Natural killer cell treated with Interleukin-12 subunit alpha and Interleukin-12 subunit beta and Interleukin-15 and Interleukin-18, amount 100 ng/mL, for 72 hours (primary cell): ENCODE measurements at regions not wholly inside any gene's neighbourhood (a gene's known extent, or its start where the extent isn't known, plus 50 kb on each side); places are given as distances from the start of the nearest gene placed in this dataset.

Experiments
- ATAC-seq, 2 donors: fragments of 150-1000 bp; cut with Tn5 transposase in 1 of 2; sonication (Bioruptor Pico), chemical (Tn5 transposase) in 1 of 2; 2 replicates each; pipeline ENCODE4 v1.10.0; 2021
- DNase-seq: peaks from one replicate; pipeline ENCODE4 v3.0.0; 2022; ENCODE audit warnings: low spot score
- H3K27ac Mint-ChIP-seq, 2 donors: 1 replicate in 1 of 2; 2 replicates in 1 of 2; pipeline ENCODE4 v1.8.0; 2022; ENCODE audit warnings: mixed read lengths in 2 of 2, mild to moderate bottlenecking in 1 of 2, moderate library complexity in 1 of 2
- H3K27me3 Mint-ChIP-seq, 2 donors: 1 replicate in 1 of 2; 2 replicates in 1 of 2; pipeline ENCODE4 v1.8.0; 2022; ENCODE audit warnings: mixed read lengths in 2 of 2
- H3K36me3 Mint-ChIP-seq: one replicate; pipeline ENCODE4 v1.8.0; 2022; ENCODE audit warnings: mixed read lengths
- H3K4me1 Mint-ChIP-seq, 2 donors: 1 replicate in 1 of 2; 2 replicates in 1 of 2; pipeline ENCODE4 v1.8.0; 2022; ENCODE audit warnings: low read depth in 2 of 2, mixed read lengths in 2 of 2, mild to moderate bottlenecking in 1 of 2
- H3K4me3 Mint-ChIP-seq: one replicate; pipeline ENCODE4 v1.8.0; 2022; ENCODE audit warnings: mixed read lengths
- H3K9me3 Mint-ChIP-seq: 2 replicates; pipeline ENCODE4 v1.8.0; 2022; ENCODE audit warnings: mixed read lengths

- Mint-ChIP-seq H3K27ac (no peak overlapping the region), H3K27me3 (no peaks in the 10 kb centered on the region), H3K36me3 (peaks cover 15% of the 10 kb centered on the region), H3K4me3 (no peak overlapping the region), H3K4me1 (no peaks in the 10 kb centered on the region), H3K9me3 (peaks cover 21% of the 10 kb centered on the region)
- ATAC-seq (no peak), DNase-seq (no peak)
Measured at GRCh38 chr18:72140007-72140406, 404.1 kb downstream of the CBLN2 start.

- Mint-ChIP-seq H3K27me3 (no peaks in the 10 kb centered on the region), H3K4me3 (no peak overlapping the region), H3K36me3 (peaks cover 4% of the 10 kb centered on the region), H3K4me1 (no peaks in the 10 kb centered on the region), H3K9me3 (peaks cover 3% of the 10 kb centered on the region), H3K27ac (no peak overlapping the region)
- ATAC-seq (no peak), DNase-seq (no peak)
Measured at GRCh38 chr18:72128649-72129048, 415.5 kb downstream of the CBLN2 start.

GRCh38 chr18:72122103-72122502, 422.0 kb downstream of the CBLN2 start:
- no peak overlapping the region for H3K27ac Mint-ChIP-seq
- DNase-seq (no peak), ATAC-seq (no peak)
- H3K4me1 Mint-ChIP-seq: no peaks in the 10 kb centered on the region
- H3K4me3 Mint-ChIP-seq: no peak overlapping the region
- H3K36me3 Mint-ChIP-seq: no peaks in the 10 kb centered on the region
- no peaks in the 10 kb centered on the region for H3K27me3 Mint-ChIP-seq
- H3K9me3 Mint-ChIP-seq: peaks cover 8% of the 10 kb centered on the region

- no peaks in the 10 kb centered on the region for H3K27me3 Mint-ChIP-seq
Measured at GRCh38 chr18:72119082-72119481, 425.1 kb downstream of the CBLN2 start.

GRCh38 chr18:72114801-72115594, 429.1 kb downstream of the CBLN2 start:
- DNase-seq: no peak
- no peaks in the 10 kb centered on the region for H3K27me3 Mint-ChIP-seq
- ATAC-seq: no peak
- H3K4me1 Mint-ChIP-seq: no peaks in the 10 kb centered on the region
- H3K27ac Mint-ChIP-seq: no peak overlapping the region
- H3K4me3 Mint-ChIP-seq: no peak overlapping the region
- no peaks in the 10 kb centered on the region for H3K36me3 Mint-ChIP-seq
- peaks cover 15% of the 10 kb centered on the region for H3K9me3 Mint-ChIP-seq

More at GRCh38 chr18:72119082-72119481, 425.1 kb downstream of the CBLN2 start:
- H3K27ac Mint-ChIP-seq: no peak overlapping the region
- DNase-seq: no peak
- no peak for ATAC-seq
- no peaks in the 10 kb centered on the region for H3K4me1 Mint-ChIP-seq
- H3K9me3 Mint-ChIP-seq: peaks cover 15% of the 10 kb centered on the region
- H3K36me3 Mint-ChIP-seq: no peaks in the 10 kb centered on the region
- no peak overlapping the region for H3K4me3 Mint-ChIP-seq

- peaks cover 9% of the 10 kb centered on the region for H3K9me3 Mint-ChIP-seq
- no peak overlapping the region for H3K27ac Mint-ChIP-seq
- H3K4me3 Mint-ChIP-seq: no peak overlapping the region
- no peak for ATAC-seq
- no peaks in the 10 kb centered on the region for H3K27me3 Mint-ChIP-seq
- no peak for DNase-seq
- H3K36me3 Mint-ChIP-seq: no peaks in the 10 kb centered on the region
- H3K4me1 Mint-ChIP-seq: no peaks in the 10 kb centered on the region
Measured at GRCh38 chr18:72107647-72108383, 436.3 kb downstream of the CBLN2 start.

- DNase-seq (no peak), ATAC-seq (no peak)
- Mint-ChIP-seq H3K27ac (no peak overlapping the region), H3K4me1 (no peaks in the 10 kb centered on the region), H3K36me3 (peaks cover 5% of the 10 kb centered on the region), H3K9me3 (peaks cover 12% of the 10 kb centered on the region), H3K27me3 (no peaks in the 10 kb centered on the region), H3K4me3 (no peak overlapping the region)
Measured at GRCh38 chr18:72104851-72105250, 439.3 kb downstream of the CBLN2 start.

- ATAC-seq (no peak), DNase-seq (no peak)
- H3K9me3 Mint-ChIP-seq: peaks cover 14% of the 10 kb centered on the region
- no peaks in the 10 kb centered on the region for H3K27me3 Mint-ChIP-seq
- no peak overlapping the region for H3K27ac Mint-ChIP-seq
- H3K36me3 Mint-ChIP-seq: peaks cover 10% of the 10 kb centered on the region
- H3K4me3 Mint-ChIP-seq: no peak overlapping the region
- H3K4me1 Mint-ChIP-seq: no peaks in the 10 kb centered on the region
Measured at GRCh38 chr18:72102412-72102811, 441.7 kb downstream of the CBLN2 start.

- Mint-ChIP-seq H3K9me3 (peaks cover 13% of the 10 kb centered on the region), H3K4me3 (no peak overlapping the region), H3K27me3 (no peaks in the 10 kb centered on the region), H3K27ac (no peak overlapping the region), H3K4me1 (no peaks in the 10 kb centered on the region), H3K36me3 (peaks cover 10% of the 10 kb centered on the region)
- DNase-seq: no peak
- no peak for ATAC-seq
Measured at GRCh38 chr18:72100465-72101004, 443.6 kb downstream of the CBLN2 start.

- ATAC-seq: no peak
- no peak for DNase-seq
- H3K27ac Mint-ChIP-seq: no peak overlapping the region
- peaks cover 8% of the 10 kb centered on the region for H3K9me3 Mint-ChIP-seq
- no peaks in the 10 kb centered on the region for H3K36me3 Mint-ChIP-seq
- no peaks in the 10 kb centered on the region for H3K4me1 Mint-ChIP-seq
- no peak overlapping the region for H3K4me3 Mint-ChIP-seq
- H3K27me3 Mint-ChIP-seq: no peaks in the 10 kb centered on the region
Measured at GRCh38 chr18:72091369-72091768, 452.8 kb downstream of the CBLN2 start.

- Mint-ChIP-seq H3K9me3 (peaks cover 12% of the 10 kb centered on the region), H3K27me3 (no peaks in the 10 kb centered on the region), H3K36me3 (no peaks in the 10 kb centered on the region), H3K27ac (no peak overlapping the region), H3K4me3 (no peak overlapping the region), H3K4me1 (no peaks in the 10 kb centered on the region)
- ATAC-seq: no peak
- DNase-seq: no peak
Measured at GRCh38 chr18:72089432-72089831, 454.7 kb downstream of the CBLN2 start.

GRCh38 chr18:72086421-72086820, 457.7 kb downstream of the CBLN2 start:
- no peak overlapping the region for H3K27ac Mint-ChIP-seq
- DNase-seq (no peak), ATAC-seq (no peak)
- no peaks in the 10 kb centered on the region for H3K36me3 Mint-ChIP-seq
- no peaks in the 10 kb centered on the region for H3K4me1 Mint-ChIP-seq
- H3K27me3 Mint-ChIP-seq: no peaks in the 10 kb centered on the region
- no peak overlapping the region for H3K4me3 Mint-ChIP-seq
- H3K9me3 Mint-ChIP-seq: peaks cover 12% of the 10 kb centered on the region

GRCh38 chr18:72075040-72075439, 469.1 kb downstream of the CBLN2 start:
- ATAC-seq: no peak
- Mint-ChIP-seq H3K4me1 (no peaks in the 10 kb centered on the region), H3K36me3 (peaks cover 5% of the 10 kb centered on the region), H3K27ac (no peak overlapping the region), H3K9me3 (peaks cover 6% of the 10 kb centered on the region), H3K27me3 (no peaks in the 10 kb centered on the region), H3K4me3 (no peak overlapping the region)
- DNase-seq: no peak

GRCh38 chr18:72063001-72063400, 481.1 kb downstream of the CBLN2 start:
- no peak for ATAC-seq
- DNase-seq: no peak
- H3K4me3 Mint-ChIP-seq: no peak overlapping the region
- no peaks in the 10 kb centered on the region for H3K4me1 Mint-ChIP-seq
- peaks cover 4% of the 10 kb centered on the region for H3K36me3 Mint-ChIP-seq
- H3K27me3 Mint-ChIP-seq: no peaks in the 10 kb centered on the region
- H3K9me3 Mint-ChIP-seq: peaks cover 6% of the 10 kb centered on the region
- H3K27ac Mint-ChIP-seq: no peak overlapping the region
